GM18909 (cell line): ENCODE measurements at regions not wholly inside any gene's neighbourhood (a gene's known extent, or its start where the extent isn't known, plus 50 kb on each side); places are given as distances from the start of the nearest gene placed in this dataset.

Experiments
- ATAC-seq: cut with Tn5 transposase; IDR thresholded peaks from one replicate; pipeline ENCODE4 v1.9.1; 2021; ENCODE audit warnings: mild to moderate bottlenecking; ENCODE audit not compliant: unreplicated experiment, poor library complexity

GRCh38 chr17:69760562-69760961 lies 314.5 kb upstream of the KCNJ16 start:
- no peak for ATAC-seq

- no peak for ATAC-seq
Measured at GRCh38 chr17:69761011-69761410, 314.0 kb upstream of the KCNJ16 start.

- no peak for ATAC-seq
Measured at GRCh38 chr17:69761767-69762321, 313.2 kb upstream of the KCNJ16 start.

- no peak for ATAC-seq
Measured at GRCh38 chr17:69762359-69762758, 312.7 kb upstream of the KCNJ16 start.

- ATAC-seq = no peak
Measured at GRCh38 chr17:69762766-69763165, 312.3 kb upstream of the KCNJ16 start.

- no peak for ATAC-seq
Measured at GRCh38 chr17:69763503-69763902, 311.5 kb upstream of the KCNJ16 start.

GRCh38 chr17:69764146-69764545 lies 310.9 kb upstream of the KCNJ16 start:
- ATAC-seq = no peak

GRCh38 chr17:69769050-69769449 lies 306.0 kb upstream of the KCNJ16 start:
- ATAC-seq = no peak

GRCh38 chr17:69773081-69773480 lies 301.9 kb upstream of the KCNJ16 start:
- ATAC-seq = no peak

GRCh38 chr17:69779378-69780214 lies 295.4 kb upstream of the KCNJ16 start:
- ATAC-seq = no peak

GRCh38 chr17:69783865-69784264 lies 291.2 kb upstream of the KCNJ16 start:
- ATAC-seq = no peak

GRCh38 chr17:69788957-69789356 lies 286.1 kb upstream of the KCNJ16 start:
- no peak for ATAC-seq

- no peak for ATAC-seq
Measured at GRCh38 chr17:69796078-69796477, 278.9 kb upstream of the KCNJ16 start.

- no peak for ATAC-seq
Measured at GRCh38 chr17:69800870-69801269, 274.2 kb upstream of the KCNJ16 start.

GRCh38 chr17:69801368-69801767 lies 273.7 kb upstream of the KCNJ16 start:
- no peak for ATAC-seq

GRCh38 chr17:69802045-69802740 lies 272.8 kb upstream of the KCNJ16 start:
- ATAC-seq = no peak

GRCh38 chr17:69809331-69809730 lies 265.7 kb upstream of the KCNJ16 start:
- ATAC-seq = no peak

GRCh38 chr17:69810326-69810965 lies 264.6 kb upstream of the KCNJ16 start:
- ATAC-seq = no peak

GRCh38 chr17:69812240-69812837 lies 262.7 kb upstream of the KCNJ16 start:
- no peak for ATAC-seq

GRCh38 chr17:69814031-69814430 lies 261.0 kb upstream of the KCNJ16 start:
- ATAC-seq = no peak

GRCh38 chr17:69815406-69815805 lies 259.6 kb upstream of the KCNJ16 start:
- ATAC-seq = no peak
